SIG-M5 treated with dmso at 0.1 percent for 504 hours (cell line): ENCODE measurements at regions not wholly inside any gene's neighbourhood (a gene's known extent, or its start where the extent isn't known, plus 50 kb on each side); places are given as distances from the start of the nearest gene placed in this dataset.
"Not testable (repeated sequence)": the region's sequence is repeated elsewhere in the genome, so short reads cannot be mapped to it uniquely, and the experiment has no call there.

Source experiments
- DNase-seq: peaks from one replicate; lab custom pipeline; 2025; ENCODE audit not compliant: unreplicated experiment; lab: John Stamatoyannopoulos, UW

- no peak for DNase-seq
These were observed 448.5 kb downstream of the SOX9 start for GRCh38 chr17:72569148-72569946.

DNA sequence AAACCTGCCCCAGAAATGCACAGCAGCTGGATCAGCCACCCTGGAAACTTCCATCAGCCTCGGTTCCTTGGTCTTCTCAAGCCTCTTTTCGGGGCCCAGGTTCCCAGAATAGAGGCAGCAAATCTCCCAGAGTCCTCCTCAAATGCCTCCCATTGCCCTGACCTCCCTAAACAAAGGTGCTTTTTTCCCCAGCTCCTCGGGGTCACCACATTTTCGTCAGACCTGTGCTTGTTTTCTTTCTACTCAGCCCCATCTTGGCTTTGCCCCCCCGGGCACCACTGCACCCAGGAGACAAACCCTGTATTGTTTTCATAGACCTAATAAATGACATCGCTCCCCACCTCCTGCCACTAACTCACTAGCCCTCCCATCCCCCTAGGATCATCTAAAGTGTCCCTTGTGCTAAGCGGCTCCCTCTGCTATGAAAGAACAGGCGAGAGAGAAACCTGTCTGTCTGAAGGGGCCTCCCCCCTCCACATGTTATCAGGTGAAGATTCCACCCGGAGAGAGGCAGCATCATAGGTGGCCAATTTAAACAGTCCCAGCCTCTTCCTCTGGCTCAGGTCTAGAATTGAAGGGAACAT is 451.1 kb downstream of the SOX9 start:
- no peak for DNase-seq

DNA sequence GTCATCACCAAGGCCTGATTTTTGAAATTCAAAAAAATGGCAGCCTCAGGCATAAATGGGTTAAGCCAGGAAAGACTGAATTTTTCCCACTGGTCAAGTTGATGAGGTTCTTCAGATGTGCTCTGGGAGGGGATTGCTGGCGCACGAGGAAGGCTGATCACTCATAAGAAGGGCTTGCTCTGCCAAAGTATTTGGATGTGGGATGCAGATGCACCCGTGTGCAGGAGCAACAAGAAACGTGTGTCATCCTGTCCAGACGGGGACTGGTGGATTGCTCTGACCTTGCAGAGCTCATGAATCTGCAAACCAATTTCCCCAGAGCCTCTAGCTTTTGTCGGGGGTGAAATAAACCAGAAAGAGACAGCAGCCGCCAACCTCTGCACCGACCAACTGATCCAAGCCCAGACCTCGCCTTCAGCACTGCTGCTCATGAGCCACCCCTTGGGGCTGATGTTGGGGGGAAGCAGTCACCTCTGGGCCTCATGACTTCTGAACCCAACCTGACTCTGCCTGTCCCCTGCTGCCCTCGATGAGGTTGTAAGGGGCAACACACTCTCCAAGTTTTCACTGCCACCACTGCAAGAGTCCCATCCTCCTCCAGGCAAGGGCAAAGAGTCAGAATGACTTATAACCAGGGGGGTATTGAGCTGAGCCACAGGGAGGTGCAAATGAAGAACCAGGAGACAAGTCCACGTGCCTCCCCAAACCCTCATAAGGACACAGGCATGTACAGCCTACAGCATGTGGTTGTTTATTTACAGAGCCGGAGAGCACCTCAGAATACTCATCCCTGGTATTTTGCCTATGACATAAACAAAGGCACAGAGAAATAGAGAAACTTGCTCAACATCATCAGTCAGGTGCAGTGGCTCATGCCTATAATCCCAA is 452.0 kb downstream of the SOX9 start:
- no peak for DNase-seq

GRCh38 chr17:72573492-72573801 is 452.6 kb downstream of the SOX9 start:
- not testable (repeated sequence) for DNase-seq

GRCh38 chr17:72574675-72575510 is 454.1 kb downstream of the SOX9 start:
- no peak for DNase-seq

- no peak for DNase-seq
These were observed 454.9 kb downstream of the SOX9 start for GRCh38 chr17:72575542-72576233.

DNA sequence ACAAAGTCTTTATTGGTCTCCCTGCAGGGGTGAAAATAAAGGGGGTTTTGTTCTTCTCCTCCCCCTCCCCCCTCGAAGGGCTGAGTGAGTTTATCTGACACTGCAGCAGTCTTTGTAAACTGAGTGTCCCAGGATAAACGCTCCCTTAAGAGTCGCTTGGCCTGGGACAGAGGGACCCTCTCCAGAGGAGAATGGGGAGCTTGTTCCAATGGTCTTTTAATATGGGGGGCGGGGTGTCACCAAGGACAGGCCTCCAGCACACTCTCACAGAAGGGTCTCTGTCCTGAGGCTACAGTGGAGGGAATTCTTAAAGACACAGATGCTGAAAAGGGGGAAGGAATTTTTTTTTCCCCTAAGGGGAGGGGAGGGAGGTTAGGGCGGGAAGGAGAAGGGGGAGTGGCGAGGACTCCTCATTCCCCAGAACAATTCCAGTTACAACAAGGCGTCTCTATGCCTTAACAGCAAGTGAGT is 455.5 kb downstream of the SOX9 start:
- DNase-seq: no peak

- no peak for DNase-seq
These were observed 458.1 kb downstream of the SOX9 start for GRCh38 chr17:72578817-72579470.

DNA sequence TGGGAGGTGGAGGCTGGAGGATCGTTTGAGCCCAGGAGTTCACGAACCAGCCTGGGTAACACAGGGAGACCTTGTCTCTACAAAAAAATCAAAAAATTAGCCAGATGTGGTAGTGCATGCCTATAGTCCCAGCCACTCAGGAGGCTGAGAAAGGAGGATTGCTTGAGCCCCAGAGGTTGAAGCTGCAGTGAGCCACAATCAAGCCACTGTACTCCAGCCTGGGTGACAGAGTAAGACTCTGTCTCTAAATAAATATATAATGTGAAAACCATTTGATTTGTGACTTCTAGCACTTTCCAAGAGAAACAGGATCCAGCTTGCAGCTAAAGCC is 459.1 kb downstream of the SOX9 start:
- no peak for DNase-seq

GRCh38 chr17:72580321-72581127 is 459.7 kb downstream of the SOX9 start:
- no peak for DNase-seq

DNA sequence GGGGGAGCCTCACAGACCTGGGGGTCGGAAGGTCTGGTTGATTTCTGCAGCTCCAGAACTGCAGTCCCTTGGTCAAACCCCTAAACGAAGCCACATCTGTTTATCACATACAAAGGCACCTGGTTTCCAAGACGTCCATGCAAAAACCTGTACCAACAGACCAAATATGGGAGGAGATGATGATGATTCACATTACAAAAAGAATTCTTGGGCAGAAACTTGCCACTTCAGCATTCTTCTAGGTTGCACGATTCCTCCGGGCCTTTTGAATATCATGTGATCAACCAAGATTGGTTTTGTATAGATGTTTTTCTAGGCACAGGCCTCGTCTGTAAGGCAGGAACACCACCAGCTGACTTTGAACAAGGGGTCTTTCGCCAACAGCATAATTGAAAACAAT is 466.3 kb downstream of the SOX9 start:
- DNase-seq: no peak

DNA sequence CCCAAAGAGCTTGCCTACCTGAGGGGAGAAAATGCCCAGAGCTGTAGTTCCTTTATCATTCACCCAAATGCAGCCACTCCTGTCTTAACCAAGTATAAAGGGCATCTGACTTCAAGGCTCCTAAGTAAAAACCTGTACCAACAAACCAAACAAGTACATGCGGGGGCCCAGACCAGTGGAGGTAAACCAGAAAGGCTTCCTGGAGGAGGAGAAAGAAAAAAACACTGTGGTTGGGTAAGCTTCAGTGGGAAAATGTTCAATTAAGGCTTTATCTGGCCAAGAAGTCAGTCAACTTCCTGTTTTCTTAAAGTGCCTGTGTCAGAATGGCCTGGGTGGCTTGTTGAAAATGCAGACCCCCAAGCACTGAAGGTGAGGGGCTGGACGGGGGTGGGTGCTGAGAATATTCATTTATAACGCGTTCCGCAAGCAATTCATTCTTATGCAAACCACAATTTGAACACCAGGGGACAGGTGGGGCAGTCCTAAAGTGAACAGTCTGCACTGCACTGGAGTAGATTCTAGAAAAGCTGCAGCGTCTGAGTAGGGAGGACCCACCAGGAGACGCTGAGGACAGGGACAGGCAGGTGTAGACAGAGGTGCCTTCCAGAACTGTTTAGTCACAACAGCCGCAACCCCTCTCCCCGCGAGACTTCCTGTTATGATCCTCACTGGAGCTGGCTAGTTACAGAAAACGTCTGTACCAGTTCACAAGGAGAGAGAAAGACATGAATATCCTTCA is 467.1 kb downstream of the SOX9 start:
- no peak for DNase-seq

- DNase-seq: no peak
These were observed 467.7 kb downstream of the SOX9 start for GRCh38 chr17:72588561-72588960.

- DNase-seq: no peak
These were observed 468.1 kb downstream of the SOX9 start for GRCh38 chr17:72588961-72589360.

DNA sequence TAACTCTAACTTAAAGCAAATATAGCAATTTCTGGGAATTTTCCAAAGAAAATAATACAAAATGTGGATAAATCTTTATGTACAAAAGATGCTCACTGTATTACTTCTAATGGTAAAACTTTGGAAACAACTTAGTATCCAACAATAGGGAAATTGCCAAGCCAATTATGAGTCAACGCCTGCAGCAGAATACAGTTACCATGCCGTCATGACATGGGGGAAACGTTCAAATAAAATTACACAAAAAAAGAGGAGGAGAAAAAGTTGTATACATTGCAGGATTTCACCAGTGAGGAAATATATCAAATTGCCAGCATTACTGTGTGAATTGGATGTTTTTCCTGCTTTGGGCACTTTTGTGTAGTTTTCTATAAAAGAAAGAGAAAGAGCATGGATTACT is 469.6 kb downstream of the SOX9 start:
- no peak for DNase-seq

- no peak for DNase-seq
These were observed 470.1 kb downstream of the SOX9 start for GRCh38 chr17:72590882-72591281.

DNA sequence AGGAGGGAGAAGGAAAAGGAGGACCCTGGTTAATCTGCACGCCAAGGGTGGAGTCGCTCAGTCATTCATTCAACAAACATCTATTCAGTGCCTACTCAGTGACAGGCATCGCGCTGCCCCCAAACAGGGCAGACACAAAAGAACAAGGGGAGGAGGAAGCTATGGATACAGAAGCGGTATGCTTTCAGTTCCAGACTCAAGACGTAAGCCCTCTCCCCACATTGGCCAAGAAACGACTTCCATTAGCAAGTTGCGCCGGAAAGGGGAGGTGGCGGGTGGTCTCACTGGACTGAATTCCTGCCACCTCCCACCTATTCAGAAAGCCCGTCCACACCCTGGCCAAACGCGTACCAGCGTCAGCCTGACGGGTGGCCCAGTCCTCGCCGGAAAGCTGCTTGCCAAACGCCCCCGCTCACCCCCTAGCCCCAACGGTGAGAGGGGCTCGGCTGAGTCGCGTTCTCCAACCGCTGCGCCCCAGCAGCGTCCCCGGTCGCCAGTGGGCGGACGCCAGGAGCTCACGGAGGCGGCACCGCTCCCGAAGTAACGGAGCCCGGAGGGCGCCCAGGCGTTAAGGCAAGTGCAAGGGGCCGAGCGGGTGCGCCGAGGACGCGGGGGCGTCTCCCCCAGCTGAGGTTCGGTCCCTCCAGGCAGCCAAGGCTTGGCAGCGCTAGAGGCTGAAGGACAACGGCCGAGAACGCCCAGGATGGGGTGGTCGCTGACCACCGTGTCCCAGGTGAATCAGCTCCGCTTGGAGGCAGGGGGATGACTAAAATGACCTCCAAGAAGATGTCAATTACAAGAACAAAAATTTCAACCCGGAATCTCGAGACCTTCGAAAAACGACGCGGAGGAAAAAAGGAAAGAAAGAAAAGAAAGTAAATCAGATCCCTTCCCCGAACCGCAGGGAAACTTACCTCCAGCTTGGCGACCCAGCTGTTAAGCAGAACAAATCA is 470.7 kb downstream of the SOX9 start:
- DNase-seq: no peak
